ENCODE measurements at regions not wholly inside any gene's neighbourhood (a gene's known extent, or its start where the extent isn't known, plus 50 kb on each side); places are given as distances from the start of the nearest gene placed in this dataset.

GRCh38 chr6:149202952-149203351 is 114.6 kb upstream of the TAB2 start (continued):
- TF ChIP-seq, protein P1, sequence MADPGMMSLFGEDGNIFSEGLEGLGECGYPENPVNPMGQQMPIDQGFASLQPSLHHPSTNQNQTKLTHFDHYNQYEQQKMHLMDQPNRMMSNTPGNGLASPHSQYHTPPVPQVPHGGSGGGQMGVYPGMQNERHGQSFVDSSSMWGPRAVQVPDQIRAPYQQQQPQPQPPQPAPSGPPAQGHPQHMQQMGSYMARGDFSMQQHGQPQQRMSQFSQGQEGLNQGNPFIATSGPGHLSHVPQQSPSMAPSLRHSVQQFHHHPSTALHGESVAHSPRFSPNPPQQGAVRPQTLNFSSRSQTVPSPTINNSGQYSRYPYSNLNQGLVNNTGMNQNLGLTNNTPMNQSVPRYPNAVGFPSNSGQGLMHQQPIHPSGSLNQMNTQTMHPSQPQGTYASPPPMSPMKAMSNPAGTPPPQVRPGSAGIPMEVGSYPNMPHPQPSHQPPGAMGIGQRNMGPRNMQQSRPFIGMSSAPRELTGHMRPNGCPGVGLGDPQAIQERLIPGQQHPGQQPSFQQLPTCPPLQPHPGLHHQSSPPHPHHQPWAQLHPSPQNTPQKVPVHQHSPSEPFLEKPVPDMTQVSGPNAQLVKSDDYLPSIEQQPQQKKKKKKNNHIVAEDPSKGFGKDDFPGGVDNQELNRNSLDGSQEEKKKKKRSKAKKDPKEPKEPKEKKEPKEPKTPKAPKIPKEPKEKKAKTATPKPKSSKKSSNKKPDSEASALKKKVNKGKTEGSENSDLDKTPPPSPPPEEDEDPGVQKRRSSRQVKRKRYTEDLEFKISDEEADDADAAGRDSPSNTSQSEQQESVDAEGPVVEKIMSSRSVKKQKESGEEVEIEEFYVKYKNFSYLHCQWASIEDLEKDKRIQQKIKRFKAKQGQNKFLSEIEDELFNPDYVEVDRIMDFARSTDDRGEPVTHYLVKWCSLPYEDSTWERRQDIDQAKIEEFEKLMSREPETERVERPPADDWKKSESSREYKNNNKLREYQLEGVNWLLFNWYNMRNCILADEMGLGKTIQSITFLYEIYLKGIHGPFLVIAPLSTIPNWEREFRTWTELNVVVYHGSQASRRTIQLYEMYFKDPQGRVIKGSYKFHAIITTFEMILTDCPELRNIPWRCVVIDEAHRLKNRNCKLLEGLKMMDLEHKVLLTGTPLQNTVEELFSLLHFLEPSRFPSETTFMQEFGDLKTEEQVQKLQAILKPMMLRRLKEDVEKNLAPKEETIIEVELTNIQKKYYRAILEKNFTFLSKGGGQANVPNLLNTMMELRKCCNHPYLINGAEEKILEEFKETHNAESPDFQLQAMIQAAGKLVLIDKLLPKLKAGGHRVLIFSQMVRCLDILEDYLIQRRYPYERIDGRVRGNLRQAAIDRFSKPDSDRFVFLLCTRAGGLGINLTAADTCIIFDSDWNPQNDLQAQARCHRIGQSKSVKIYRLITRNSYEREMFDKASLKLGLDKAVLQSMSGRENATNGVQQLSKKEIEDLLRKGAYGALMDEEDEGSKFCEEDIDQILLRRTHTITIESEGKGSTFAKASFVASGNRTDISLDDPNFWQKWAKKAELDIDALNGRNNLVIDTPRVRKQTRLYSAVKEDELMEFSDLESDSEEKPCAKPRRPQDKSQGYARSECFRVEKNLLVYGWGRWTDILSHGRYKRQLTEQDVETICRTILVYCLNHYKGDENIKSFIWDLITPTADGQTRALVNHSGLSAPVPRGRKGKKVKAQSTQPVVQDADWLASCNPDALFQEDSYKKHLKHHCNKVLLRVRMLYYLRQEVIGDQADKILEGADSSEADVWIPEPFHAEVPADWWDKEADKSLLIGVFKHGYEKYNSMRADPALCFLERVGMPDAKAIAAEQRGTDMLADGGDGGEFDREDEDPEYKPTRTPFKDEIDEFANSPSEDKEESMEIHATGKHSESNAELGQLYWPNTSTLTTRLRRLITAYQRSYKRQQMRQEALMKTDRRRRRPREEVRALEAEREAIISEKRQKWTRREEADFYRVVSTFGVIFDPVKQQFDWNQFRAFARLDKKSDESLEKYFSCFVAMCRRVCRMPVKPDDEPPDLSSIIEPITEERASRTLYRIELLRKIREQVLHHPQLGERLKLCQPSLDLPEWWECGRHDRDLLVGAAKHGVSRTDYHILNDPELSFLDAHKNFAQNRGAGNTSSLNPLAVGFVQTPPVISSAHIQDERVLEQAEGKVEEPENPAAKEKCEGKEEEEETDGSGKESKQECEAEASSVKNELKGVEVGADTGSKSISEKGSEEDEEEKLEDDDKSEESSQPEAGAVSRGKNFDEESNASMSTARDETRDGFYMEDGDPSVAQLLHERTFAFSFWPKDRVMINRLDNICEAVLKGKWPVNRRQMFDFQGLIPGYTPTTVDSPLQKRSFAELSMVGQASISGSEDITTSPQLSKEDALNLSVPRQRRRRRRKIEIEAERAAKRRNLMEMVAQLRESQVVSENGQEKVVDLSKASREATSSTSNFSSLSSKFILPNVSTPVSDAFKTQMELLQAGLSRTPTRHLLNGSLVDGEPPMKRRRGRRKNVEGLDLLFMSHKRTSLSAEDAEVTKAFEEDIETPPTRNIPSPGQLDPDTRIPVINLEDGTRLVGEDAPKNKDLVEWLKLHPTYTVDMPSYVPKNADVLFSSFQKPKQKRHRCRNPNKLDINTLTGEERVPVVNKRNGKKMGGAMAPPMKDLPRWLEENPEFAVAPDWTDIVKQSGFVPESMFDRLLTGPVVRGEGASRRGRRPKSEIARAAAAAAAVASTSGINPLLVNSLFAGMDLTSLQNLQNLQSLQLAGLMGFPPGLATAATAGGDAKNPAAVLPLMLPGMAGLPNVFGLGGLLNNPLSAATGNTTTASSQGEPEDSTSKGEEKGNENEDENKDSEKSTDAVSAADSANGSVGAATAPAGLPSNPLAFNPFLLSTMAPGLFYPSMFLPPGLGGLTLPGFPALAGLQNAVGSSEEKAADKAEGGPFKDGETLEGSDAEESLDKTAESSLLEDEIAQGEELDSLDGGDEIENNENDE (IDR thresholded peaks at IDR 0.05; ENCODE audit: insufficient replicate concordance, low read length): no peak
- TF ChIP-seq FOSL1 (IDR thresholded peaks at IDR 0.05; ENCODE audit: insufficient read depth, low read depth, low read length) (no peak), POLR2AphosphoS5 (IDR thresholded peaks at IDR 0.05; ENCODE audit: low read depth, low read length) (no peak), MAFK (IDR thresholded peaks at IDR 0.05; ENCODE audit: low read depth, low read length) (no peak), CBX5 (IDR thresholded peaks at IDR 0.05; ENCODE audit: low read depth, low read length) (no peak), PHF8 (conservative IDR thresholded peaks at IDR 0.05; ENCODE audit: low read depth, low read length) (no peak), RBBP5 (IDR thresholded peaks at IDR 0.05; ENCODE audit: borderline replicate concordance, low read depth, low read length) (no peak), KDM5A (IDR thresholded peaks at IDR 0.05; ENCODE audit: low read length) (no peak), SP2 (IDR thresholded peaks at IDR 0.05; ENCODE audit: low read length) (no peak), HDAC2 (IDR thresholded peaks at IDR 0.05; ENCODE audit: borderline replicate concordance in 1 of 2, low read depth in 2 of 2, low read length in 2 of 2) (no peak), GABPA (IDR thresholded peaks at IDR 0.05; ENCODE audit: borderline replicate concordance, insufficient read depth, low read length) (no peak)
- TF ChIP-seq, protein P2, sequence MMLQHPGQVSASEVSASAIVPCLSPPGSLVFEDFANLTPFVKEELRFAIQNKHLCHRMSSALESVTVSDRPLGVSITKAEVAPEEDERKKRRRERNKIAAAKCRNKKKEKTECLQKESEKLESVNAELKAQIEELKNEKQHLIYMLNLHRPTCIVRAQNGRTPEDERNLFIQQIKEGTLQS (IDR thresholded peaks at IDR 0.05; ENCODE audit: insufficient read depth, low read depth, low read length): no peak

Measured in H1 (cell line).